ENCODE measurements at regions not wholly inside any gene's neighbourhood (a gene's known extent, or its start where the extent isn't known, plus 50 kb on each side); places are given as distances from the start of the nearest gene placed in this dataset.

GRCh38 chr5:154132718-154133307 lies 57.7 kb upstream of the GALNT10 start:
- H3K79me2 ChIP-seq (ENCODE audit: control insufficient read depth, insufficient read depth, low read length) = no peaks in the 10 kb centered on the region
- SMC1A ChIA-PET (ENCODE audit: uncharacterized antibody, unreplicated experiment) = no interaction called here
- no peak overlapping the region for H2AFZ ChIP-seq (ENCODE audit: control insufficient read depth, low read depth, low read length)
- no peak overlapping the region for H3K27ac ChIP-seq (ENCODE audit: control insufficient read depth, insufficient read depth)
- RAD21 ChIA-PET (ENCODE audit: unreplicated experiment) = interaction anchor here (1.2 kb wide), 1 partner anchor 61 kb away, joined by 3 read pairs; no protein-coding TSS in a partner anchor
- DNase-seq (ENCODE audit: low read depth, low spot score) = no peak
- no peak for FAIRE-seq
- in situ Hi-C loops (cut with MboI) = no loop called here
- H3K4me2 ChIP-seq (ENCODE audit: control insufficient read depth, insufficient read depth) = no peak overlapping the region
- H3K4me3 ChIP-seq = no peak overlapping the region
- POLR2A ChIA-PET = no interaction called here
- ATAC-seq = no peak
- H3K36me3 ChIP-seq (ENCODE audit: control insufficient read depth in 2 of 2, insufficient read depth in 2 of 2, low read length in 1 of 2) = no peaks in the 10 kb centered on the region
- no TSS peak for BruUV-seq (replicated peaks)
- CTCF ChIA-PET = no interaction called here
- H3K27me3 ChIP-seq (replicated peaks in 1 of 2; ENCODE audit: control insufficient read depth in 2 of 2, insufficient read depth in 2 of 2, low read length in 1 of 2) = no peaks in the 10 kb centered on the region; a peak in 1 of 4 replicates
- H4K20me1 ChIP-seq (ENCODE audit: control insufficient read depth, insufficient read depth) = no peaks in the 10 kb centered on the region
- no peaks in the 10 kb centered on the region for H3K9me3 ChIP-seq (replicated peaks; ENCODE audit: control insufficient read depth, insufficient read depth, low read length)
- intact Hi-C loops (cut with micrococcal nuclease; ENCODE audit: unreplicated experiment) = no loop called here
- H3K4me1 ChIP-seq (ENCODE audit: control insufficient read depth, insufficient read depth, low read length) = no peaks in the 10 kb centered on the region
- no peak overlapping the region for H3K9ac ChIP-seq (ENCODE audit: control insufficient read depth, insufficient read depth, low read length)
- 29% methylated on average over 6 of the region's 6 CpGs for WGBS (ENCODE audit: insufficient coverage, insufficient replicate concordance, low lambda C conversion rate, missing lambda C conversion rate)
- TF ChIP-seq BHLHE40 (IDR thresholded peaks at IDR 0.05; ENCODE audit: borderline replicate concordance in 1 of 2, low read depth in 2 of 2, low read length in 1 of 2) (no peak), ELK1 (IDR thresholded peaks at IDR 0.05; ENCODE audit: low read depth, low read length) (no peak), CEBPZ (IDR thresholded peaks at IDR 0.05; ENCODE audit: low read depth, low read length) (no peak), POLR2AphosphoS2 (IDR thresholded peaks at IDR 0.05; ENCODE audit: low read depth, low read length) (no peak), HDAC6 (IDR thresholded peaks at IDR 0.05; ENCODE audit: unreplicated experiment) (no peak), ATF3 (IDR thresholded peaks at IDR 0.05; ENCODE audit: borderline replicate concordance, extremely low read depth, low read depth, low read length) (no peak), MAX (IDR thresholded peaks at IDR 0.05; ENCODE audit: low read depth, low read length) (no peak), FOXK2 (IDR thresholded peaks at IDR 0.05) (no peak), LARP7 (IDR thresholded peaks at IDR 0.05) (no peak), BCL11A (IDR thresholded peaks at IDR 0.05; ENCODE audit: low read depth, low read length) (no peak), MTA2 (IDR thresholded peaks at IDR 0.05; ENCODE audit: low read depth) (no peak), CHD1 (IDR thresholded peaks at IDR 0.05; ENCODE audit: low read depth, low read length) (no peak), BCLAF1 (IDR thresholded peaks at IDR 0.05) (no peak)

Measured in GM12878 (cell line).